ENCODE measurements at regions not wholly inside any gene's neighbourhood (a gene's known extent, or its start where the extent isn't known, plus 50 kb on each side); places are given as distances from the start of the nearest gene placed in this dataset.

DNA sequence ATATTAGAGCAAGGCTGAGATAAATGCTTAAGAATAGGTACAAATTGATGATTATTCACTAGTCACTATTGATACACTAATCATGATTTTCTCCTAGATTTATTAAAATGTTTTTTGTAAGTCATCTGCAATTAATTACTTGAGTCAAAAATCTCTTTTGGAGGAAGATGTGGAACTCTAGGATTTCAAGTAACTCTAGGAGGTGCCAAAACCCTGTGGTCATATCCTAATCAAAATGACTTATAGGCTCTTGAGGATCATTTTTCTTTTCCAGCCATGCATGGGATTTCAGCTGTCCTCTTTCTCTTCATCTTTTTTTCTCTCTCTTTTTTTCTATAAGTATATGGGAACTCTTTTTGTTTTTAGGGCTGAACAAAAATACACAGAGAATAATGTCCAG, 141.8 kb upstream of the CD180 start:
- TF ChIP-seq CTCF (optimal IDR thresholded peaks at IDR 0.05 in 1 of 3, IDR thresholded peaks at IDR 0.05 in 1 of 3, conservative IDR thresholded peaks at IDR 0.05 in 1 of 3; ENCODE audit: extremely low read depth in 1 of 3, insufficient read depth in 2 of 3, low read length in 3 of 3), result no peak
- no peak for TF ChIP-seq EZH2 (IDR thresholded peaks at IDR 0.05; ENCODE audit: low read length)
